ENCODE measurements at regions not wholly inside any gene's neighbourhood (a gene's known extent, or its start where the extent isn't known, plus 50 kb on each side); places are given as distances from the start of the nearest gene placed in this dataset.
"Not testable (repeated sequence)": the region's sequence is repeated elsewhere in the genome, so short reads cannot be mapped to it uniquely, and the experiment has no call there.

DNA sequence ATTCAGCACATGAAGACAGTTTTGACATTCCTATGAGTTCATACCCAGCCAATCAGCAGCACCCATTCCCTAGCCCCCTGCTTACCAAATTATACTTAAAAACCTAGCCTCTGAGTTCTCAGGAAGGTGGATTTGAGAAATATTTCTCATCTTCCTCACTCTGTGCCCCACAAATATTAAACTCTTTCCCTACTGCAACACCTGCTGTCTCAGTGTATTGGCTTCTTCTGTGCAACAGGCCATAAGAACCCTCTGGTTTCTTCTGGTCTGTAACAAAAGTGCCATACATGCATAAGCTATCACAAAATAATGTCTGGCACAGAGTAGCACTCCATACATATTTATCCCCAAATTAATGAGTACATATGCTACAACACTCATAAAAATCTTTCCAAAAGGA lies 387.4 kb upstream of the CAMK1G start:
- H3K36me3 ChIP-seq = no peaks in the 10 kb centered on the region
- peaks cover 0 to 27% (median 0%) of the 10 kb centered on the region in 3 donors for H3K9me3 ChIP-seq
- peaks cover 13% of the 10 kb centered on the region for H3K27me3 ChIP-seq
- H3K4me1 ChIP-seq = no peaks in the 10 kb centered on the region
- TF ChIP-seq EP300 (IDR thresholded peaks at IDR 0.05) (no peak), CTCF (IDR thresholded peaks at IDR 0.05) (no peak), POLR2AphosphoS5 (IDR thresholded peaks at IDR 0.05) (no peak), POLR2A (IDR thresholded peaks at IDR 0.05) (no peak)
- no peak overlapping the region for H3K4me3 ChIP-seq
- H3K27ac ChIP-seq = no peak overlapping the region
- no peak for ATAC-seq

- no peak overlapping the region for H3K4me3 ChIP-seq
- no peak overlapping the region for H3K27ac ChIP-seq
- peaks cover 16% of the 10 kb centered on the region for H3K27me3 ChIP-seq
- no peaks in the 10 kb centered on the region for H3K4me1 ChIP-seq
- no peaks in the 10 kb centered on the region for H3K36me3 ChIP-seq
- no peak for ATAC-seq
- WGBS, 2 donors (ENCODE audit: low coverage in 1 of 2) = 72 to 88% methylated on average over 4 to 9 of the region's 12 CpGs
- peaks cover 0 to 27% (median 0%) of the 10 kb centered on the region in 3 donors for H3K9me3 ChIP-seq
- TF ChIP-seq EP300 (IDR thresholded peaks at IDR 0.05) = no peak
- no peak for TF ChIP-seq CTCF (IDR thresholded peaks at IDR 0.05)
- no peak for TF ChIP-seq POLR2AphosphoS5 (IDR thresholded peaks at IDR 0.05)
- no peak for TF ChIP-seq POLR2A (IDR thresholded peaks at IDR 0.05)
Measured at GRCh38 chr1:209198961-209199750, 384.4 kb upstream of the CAMK1G start.

DNA sequence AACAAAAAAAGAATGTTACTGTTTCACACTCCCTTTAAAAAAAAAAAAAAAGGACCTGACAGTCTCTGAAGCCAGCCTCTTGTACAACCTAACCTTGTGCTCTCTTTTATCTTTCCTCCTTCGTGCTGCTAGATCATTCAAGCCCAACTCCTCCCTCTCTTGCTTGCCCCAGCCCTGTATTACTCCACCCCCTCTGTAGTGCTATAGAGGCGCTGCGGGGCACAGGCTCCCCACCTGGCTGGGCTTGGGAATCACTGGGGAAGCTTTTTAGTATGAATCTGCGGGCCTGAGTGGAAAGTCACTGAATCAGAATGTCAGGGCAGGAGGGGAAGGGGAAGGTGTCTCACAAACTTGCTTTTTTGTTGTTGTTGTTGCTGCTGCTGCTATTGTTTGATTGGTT lies 383.7 kb upstream of the CAMK1G start:
- peaks cover 0 to 24% (median 0%) of the 10 kb centered on the region in 3 donors for H3K9me3 ChIP-seq
- TF ChIP-seq EP300 (IDR thresholded peaks at IDR 0.05) = no peak
- TF ChIP-seq POLR2AphosphoS5 (IDR thresholded peaks at IDR 0.05) = no peak
- TF ChIP-seq CTCF (IDR thresholded peaks at IDR 0.05) = no peak
- TF ChIP-seq POLR2A (IDR thresholded peaks at IDR 0.05) = no peak
- 57 to 70% methylated on average over 1 to 4 of the region's 4 CpGs for WGBS, 2 donors (ENCODE audit: low coverage in 1 of 2)
- peaks cover 16% of the 10 kb centered on the region for H3K27me3 ChIP-seq
- no peaks in the 10 kb centered on the region for H3K36me3 ChIP-seq
- H3K4me1 ChIP-seq = no peaks in the 10 kb centered on the region
- no peak for ATAC-seq
- no peak overlapping the region for H3K4me3 ChIP-seq
- no peak overlapping the region for H3K27ac ChIP-seq

DNA sequence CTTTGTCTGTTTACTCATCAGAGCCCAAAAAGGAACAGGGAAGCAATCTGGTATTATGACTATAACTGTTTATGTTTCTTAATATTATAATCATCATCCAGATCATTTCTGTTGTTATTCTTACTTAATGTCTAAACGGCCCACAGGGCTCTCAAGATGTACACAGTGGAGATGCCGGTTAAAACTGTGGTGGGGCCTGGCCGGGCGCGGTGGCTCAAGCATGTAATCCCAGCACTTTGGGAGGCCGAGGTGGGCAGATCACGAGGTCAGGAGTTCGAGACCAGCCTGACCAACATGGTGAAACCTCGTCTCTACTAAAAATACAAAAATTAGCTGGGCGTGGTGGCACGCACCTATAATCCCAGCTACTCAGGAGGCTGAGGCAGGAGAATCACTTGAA lies 381.2 kb upstream of the CAMK1G start:
- H3K27me3 ChIP-seq = peaks cover 20% of the 10 kb centered on the region
- not testable (repeated sequence) for H3K4me3 ChIP-seq, H3K27ac ChIP-seq, ATAC-seq, H3K9me3 ChIP-seq, H3K36me3 ChIP-seq, H3K4me1 ChIP-seq
- 63 to 70% methylated on average over 2 to 9 of the region's 11 CpGs for WGBS, 2 donors (ENCODE audit: low coverage in 1 of 2)

DNA sequence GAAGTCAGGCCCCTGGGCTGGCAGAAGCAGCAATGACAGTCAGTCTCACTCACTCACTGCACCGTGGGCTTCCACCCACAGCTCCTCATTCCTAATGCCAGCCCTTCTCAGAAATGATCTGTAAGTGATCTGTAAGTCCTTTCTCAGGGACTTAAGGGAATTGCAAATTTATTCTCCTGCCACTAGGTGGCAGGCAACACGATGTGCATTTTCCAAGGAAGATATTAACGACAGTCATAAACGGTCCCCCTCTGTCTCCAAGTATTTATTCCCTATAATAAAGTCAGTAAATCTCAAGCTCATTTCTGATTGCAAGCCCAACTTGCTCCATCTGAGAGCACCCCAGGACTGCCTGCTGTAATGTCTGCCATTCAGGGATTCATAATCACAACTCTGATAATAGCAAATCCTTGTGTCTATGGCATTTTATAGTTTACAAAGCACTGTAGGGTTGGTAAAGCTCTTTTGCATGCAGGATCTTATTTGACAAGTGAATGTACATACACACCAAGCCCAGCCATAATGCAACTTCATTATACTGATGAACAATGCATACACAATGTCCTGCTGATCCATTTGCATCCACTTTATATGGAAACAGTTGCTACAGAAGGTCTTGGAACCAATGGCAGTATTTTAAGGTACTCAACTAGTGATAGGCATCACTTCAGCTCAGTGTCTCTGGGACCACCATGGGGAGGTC lies 380.5 kb upstream of the CAMK1G start:
- ATAC-seq = no peak
- WGBS, 2 donors (ENCODE audit: low coverage in 1 of 2) = 0% methylated on average over 2 of the region's 4 CpGs
- Histone ChIP-seq H3K36me3 (no peaks in the 10 kb centered on the region), H3K4me3 (no peak overlapping the region), H3K27me3 (peaks cover 27% of the 10 kb centered on the region), H3K4me1 (peaks cover 0 to 9% (median 3%) of the 10 kb centered on the region in 3 donors), H3K27ac (no peak overlapping the region), H3K9me3 (no peaks in the 10 kb centered on the region)
- TF ChIP-seq POLR2A (IDR thresholded peaks at IDR 0.05) (no peak), CTCF (IDR thresholded peaks at IDR 0.05) (peak; percentile 48 to 75 (median 54))
